ENCODE measurements at regions not wholly inside any gene's neighbourhood (a gene's known extent, or its start where the extent isn't known, plus 50 kb on each side); places are given as distances from the start of the nearest gene placed in this dataset.

- no peak overlapping the region for H2AFZ ChIP-seq (ENCODE audit: low read length)
- no peaks in the 10 kb centered on the region for H3K79me2 ChIP-seq (ENCODE audit: insufficient read depth, low read length)
- no peaks in the 10 kb centered on the region for H3K9me3 ChIP-seq (ENCODE audit: low read length)
- H3K27ac ChIP-seq (ENCODE audit: low read depth, low read length, poor library complexity, severe bottlenecking), result no peak overlapping the region
- H3K27me3 ChIP-seq (ENCODE audit: insufficient read depth, low read length), result no peaks in the 10 kb centered on the region
- no peaks in the 10 kb centered on the region for H3K36me3 ChIP-seq (ENCODE audit: insufficient read depth, low read length)
- no peaks in the 10 kb centered on the region for H4K20me1 ChIP-seq (ENCODE audit: insufficient read depth, low read length)
- no peak for TF ChIP-seq CTCF (IDR thresholded peaks at IDR 0.05; ENCODE audit: low read length)
- TF ChIP-seq EZH2 (IDR thresholded peaks at IDR 0.05; ENCODE audit: borderline replicate concordance, low read length), result no peak
- no peak overlapping the region for H3K9ac ChIP-seq (ENCODE audit: low read length)
- H3K4me1 ChIP-seq (ENCODE audit: insufficient read depth, low read length, severe bottlenecking), result no peaks in the 10 kb centered on the region
- H3F3A ChIP-seq (ENCODE audit: insufficient read depth, low read length), result no peaks in the 10 kb centered on the region
- no peak overlapping the region for H3K4me2 ChIP-seq (ENCODE audit: low read length)
- H3K9me2 ChIP-seq (ENCODE audit: low read depth, low read length), result peaks cover 3% of the 10 kb centered on the region; the same call in 1 of the 2 replicates
- no peak overlapping the region for H3K4me3 ChIP-seq (ENCODE audit: low read depth, low read length, poor library complexity, severe bottlenecking)
Measured at GRCh38 chr7:136210664-136211063, 233.5 kb upstream of the MTPN start.

- no peaks in the 10 kb centered on the region for H3K79me2 ChIP-seq (ENCODE audit: insufficient read depth, low read length)
- no peaks in the 10 kb centered on the region for H3K4me1 ChIP-seq (ENCODE audit: insufficient read depth, low read length, severe bottlenecking)
- TF ChIP-seq EZH2 (IDR thresholded peaks at IDR 0.05; ENCODE audit: borderline replicate concordance, low read length), result no peak
- no peak for TF ChIP-seq CTCF (IDR thresholded peaks at IDR 0.05; ENCODE audit: low read length)
- no peaks in the 10 kb centered on the region for H3K36me3 ChIP-seq (ENCODE audit: insufficient read depth, low read length)
- H3K9me3 ChIP-seq (ENCODE audit: low read length), result no peaks in the 10 kb centered on the region
- H3K9me2 ChIP-seq (ENCODE audit: low read depth, low read length), result peaks cover 3% of the 10 kb centered on the region; the same call in 1 of the 2 replicates
- no peaks in the 10 kb centered on the region for H4K20me1 ChIP-seq (ENCODE audit: insufficient read depth, low read length)
- H3K27ac ChIP-seq (ENCODE audit: low read depth, low read length, poor library complexity, severe bottlenecking), result no peak overlapping the region
- no peaks in the 10 kb centered on the region for H3K27me3 ChIP-seq (ENCODE audit: insufficient read depth, low read length)
- H3F3A ChIP-seq (ENCODE audit: insufficient read depth, low read length), result no peaks in the 10 kb centered on the region
- no peak overlapping the region for H3K4me2 ChIP-seq (ENCODE audit: low read length)
- no peak overlapping the region for H3K4me3 ChIP-seq (ENCODE audit: low read depth, low read length, poor library complexity, severe bottlenecking)
- no peak overlapping the region for H2AFZ ChIP-seq (ENCODE audit: low read length)
- no peak overlapping the region for H3K9ac ChIP-seq (ENCODE audit: low read length)
Measured at GRCh38 chr7:136210079-136210478, 232.9 kb upstream of the MTPN start.

GRCh38 chr7:136205956-136206355 is 228.8 kb upstream of the MTPN start:
- H3F3A ChIP-seq (ENCODE audit: insufficient read depth, low read length), result no peaks in the 10 kb centered on the region
- H3K9ac ChIP-seq (ENCODE audit: low read length), result no peak overlapping the region
- no peak overlapping the region for H3K4me3 ChIP-seq (ENCODE audit: low read depth, low read length, poor library complexity, severe bottlenecking)
- no peaks in the 10 kb centered on the region for H3K9me3 ChIP-seq (ENCODE audit: low read length)
- TF ChIP-seq EZH2 (IDR thresholded peaks at IDR 0.05; ENCODE audit: borderline replicate concordance, low read length), result no peak
- no peak for TF ChIP-seq CTCF (IDR thresholded peaks at IDR 0.05; ENCODE audit: low read length)
- no peaks in the 10 kb centered on the region for H3K79me2 ChIP-seq (ENCODE audit: insufficient read depth, low read length)
- no peaks in the 10 kb centered on the region for H3K27me3 ChIP-seq (ENCODE audit: insufficient read depth, low read length)
- no peaks in the 10 kb centered on the region for H4K20me1 ChIP-seq (ENCODE audit: insufficient read depth, low read length)
- H2AFZ ChIP-seq (ENCODE audit: low read length), result no peak overlapping the region
- H3K9me2 ChIP-seq (ENCODE audit: low read depth, low read length), result no peaks in the 10 kb centered on the region; the same call in 1 of the 2 replicates
- H3K4me1 ChIP-seq (ENCODE audit: insufficient read depth, low read length, severe bottlenecking), result no peaks in the 10 kb centered on the region
- H3K4me2 ChIP-seq (ENCODE audit: low read length), result no peak overlapping the region
- H3K36me3 ChIP-seq (ENCODE audit: insufficient read depth, low read length), result no peaks in the 10 kb centered on the region
- H3K27ac ChIP-seq (ENCODE audit: low read depth, low read length, poor library complexity, severe bottlenecking), result no peak overlapping the region

Data from OCI-LY1 (cell line).